ENCODE measurements at regions not wholly inside any gene's neighbourhood (a gene's known extent, or its start where the extent isn't known, plus 50 kb on each side); places are given as distances from the start of the nearest gene placed in this dataset.

- TF ChIP-seq CTCF (IDR thresholded peaks at IDR 0.05; ENCODE audit: low read depth, low read length) (no peak), POLR2A (IDR thresholded peaks at IDR 0.05; ENCODE audit: extremely low read depth, insufficient read length) (no peak)
- TF ChIP-seq, protein P1, sequence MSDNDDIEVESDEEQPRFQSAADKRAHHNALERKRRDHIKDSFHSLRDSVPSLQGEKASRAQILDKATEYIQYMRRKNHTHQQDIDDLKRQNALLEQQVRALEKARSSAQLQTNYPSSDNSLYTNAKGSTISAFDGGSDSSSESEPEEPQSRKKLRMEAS (IDR thresholded peaks at IDR 0.05; ENCODE audit: low read depth, low read length): no peak
These were observed 213.7 kb downstream of the NXNL2 start for GRCh38 chr9:88748566-88749261.

Measured in NB4 (cell line).